NCI-H2196 treated with DMSO at 0.1 percent for 48 hours (cell line): ENCODE measurements at regions not wholly inside any gene's neighbourhood (a gene's known extent, or its start where the extent isn't known, plus 50 kb on each side); places are given as distances from the start of the nearest gene placed in this dataset.
"Not testable (repeated sequence)": the region's sequence is repeated elsewhere in the genome, so short reads cannot be mapped to it uniquely, and the experiment has no call there.

ENCODE experiments used
- DNase-seq: peaks from one replicate; lab custom pipeline; 2025; ENCODE audit not compliant: unreplicated experiment; lab: John Stamatoyannopoulos, UW

- DNase-seq: not testable (repeated sequence)
These were observed 131.8 kb upstream of the RXFP2 start for GRCh38 chr13:31607531-31607930.

GRCh38 chr13:31608780-31609179 lies 130.5 kb upstream of the RXFP2 start:
- not testable (repeated sequence) for DNase-seq

- DNase-seq: no peak
These were observed 128.9 kb upstream of the RXFP2 start for GRCh38 chr13:31610270-31610998.

- no peak for DNase-seq
These were observed 128.1 kb upstream of the RXFP2 start for GRCh38 chr13:31611214-31611613.

GRCh38 chr13:31614073-31614472 lies 125.3 kb upstream of the RXFP2 start:
- DNase-seq: no peak

GRCh38 chr13:31614704-31615103 lies 124.6 kb upstream of the RXFP2 start:
- no peak for DNase-seq

GRCh38 chr13:31625115-31625514 lies 114.2 kb upstream of the RXFP2 start:
- no peak for DNase-seq

- no peak for DNase-seq
These were observed 112.1 kb upstream of the RXFP2 start for GRCh38 chr13:31627097-31627845.

GRCh38 chr13:31629085-31629780 lies 110.1 kb upstream of the RXFP2 start:
- DNase-seq: no peak

GRCh38 chr13:31631071-31631470 lies 108.3 kb upstream of the RXFP2 start:
- no peak for DNase-seq

GRCh38 chr13:31631746-31632145 lies 107.6 kb upstream of the RXFP2 start:
- DNase-seq: no peak

- DNase-seq: no peak
These were observed 100.7 kb upstream of the RXFP2 start for GRCh38 chr13:31638577-31638976.

GRCh38 chr13:31639443-31640163 lies 99.7 kb upstream of the RXFP2 start:
- DNase-seq: no peak

GRCh38 chr13:31649766-31650165 lies 89.6 kb upstream of the RXFP2 start:
- DNase-seq: no peak

- no peak for DNase-seq
These were observed 85.6 kb upstream of the RXFP2 start for GRCh38 chr13:31653730-31654129.

- DNase-seq: no peak
These were observed 75.3 kb upstream of the RXFP2 start for GRCh38 chr13:31663880-31664585.

- DNase-seq: no peak
These were observed 68.3 kb upstream of the RXFP2 start for GRCh38 chr13:31670831-31671617.

- DNase-seq: no peak
These were observed 65.3 kb upstream of the RXFP2 start for GRCh38 chr13:31674051-31674450.

- no peak for DNase-seq
These were observed 63.8 kb upstream of the RXFP2 start for GRCh38 chr13:31675440-31675953.

- DNase-seq: no peak
These were observed 58.2 kb upstream of the RXFP2 start for GRCh38 chr13:31681133-31681532.
